ENCODE measurements at regions not wholly inside any gene's neighbourhood (a gene's known extent, or its start where the extent isn't known, plus 50 kb on each side); places are given as distances from the start of the nearest gene placed in this dataset.

- TF ChIP-seq OSR1 (CRISPR knock-in tag; IDR thresholded peaks at IDR 0.05) (no peak), PATZ1 (CRISPR knock-in tag; IDR thresholded peaks at IDR 0.05; ENCODE audit: borderline replicate concordance) (no peak)
Observed at GRCh38 chr5:77864997-77865396, 88.9 kb upstream of the TBCA start.
